CD4-positive, alpha-beta T cell treated with Interleukin-4 for 4 hours (primary cell): ENCODE measurements at regions not wholly inside any gene's neighbourhood (a gene's known extent, or its start where the extent isn't known, plus 50 kb on each side); places are given as distances from the start of the nearest gene placed in this dataset.

ENCODE experiments used
- DNase-seq: peaks from one replicate; pipeline ENCODE4 v3.0.0-alpha.2; 2020

- DNase-seq, result no peak
Measured at GRCh38 chr12:13592063-13592942, 389.1 kb downstream of the GRIN2B start.

GRCh38 chr12:13591488-13591887 is 389.9 kb downstream of the GRIN2B start:
- DNase-seq, result no peak

- no peak for DNase-seq
Measured at GRCh38 chr12:13591059-13591458, 390.3 kb downstream of the GRIN2B start.

DNA sequence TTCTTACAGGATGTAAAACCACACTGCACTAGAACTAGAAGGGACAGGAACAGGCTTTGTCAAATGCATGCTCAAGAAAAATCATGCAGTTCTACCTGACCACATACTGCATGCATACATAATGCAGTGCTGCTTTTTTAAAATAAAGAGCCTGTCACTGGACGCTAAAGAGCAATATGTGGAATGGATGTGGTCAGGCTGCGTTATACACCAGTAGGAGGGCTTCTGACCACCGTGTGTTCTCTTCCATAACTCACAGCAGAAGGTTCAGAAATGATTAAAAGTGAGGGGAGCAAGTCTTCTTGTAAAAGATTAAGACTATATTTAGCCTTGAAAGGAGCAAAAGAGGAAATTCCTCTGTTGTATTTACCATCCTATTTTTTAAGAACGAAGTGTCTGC is 392.0 kb downstream of the EMP1 start:
- DNase-seq, result no peak

DNA sequence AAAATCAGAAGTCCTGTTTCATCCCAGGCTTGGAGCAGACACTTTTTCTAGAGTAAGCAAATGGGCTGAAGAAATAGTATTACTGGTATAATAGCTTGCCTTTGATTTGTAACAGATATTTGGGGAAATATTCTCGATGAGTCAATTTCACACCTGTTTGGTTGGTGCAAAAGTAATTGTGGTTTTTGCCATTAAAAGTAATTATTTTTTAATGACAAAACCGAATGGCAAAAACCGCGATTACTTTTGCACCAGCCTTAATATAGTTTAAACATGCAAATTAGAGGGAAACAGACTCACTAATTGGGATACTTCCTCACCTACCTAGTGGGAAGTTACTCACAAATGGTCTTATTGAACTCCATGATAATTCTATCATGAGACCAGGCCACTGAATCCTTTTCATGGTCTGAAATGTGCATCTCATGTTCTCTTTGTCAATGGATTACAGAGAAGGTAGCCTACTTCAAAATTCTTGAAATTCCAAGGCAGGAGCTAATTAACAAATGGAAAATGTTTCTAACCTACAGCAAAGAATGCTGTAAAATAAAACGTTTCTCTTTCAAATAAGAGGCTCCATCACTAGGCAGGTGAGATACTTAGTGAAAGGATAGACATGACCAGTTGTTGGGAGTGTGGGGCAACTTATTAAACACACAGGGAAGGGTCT is 391.3 kb downstream of the EMP1 start:
- no peak for DNase-seq

GRCh38 chr12:13586361-13586760 is 389.8 kb downstream of the EMP1 start:
- no peak for DNase-seq

- DNase-seq, result no peak
Measured at GRCh38 chr12:13584541-13584940, 388.0 kb downstream of the EMP1 start.

DNA sequence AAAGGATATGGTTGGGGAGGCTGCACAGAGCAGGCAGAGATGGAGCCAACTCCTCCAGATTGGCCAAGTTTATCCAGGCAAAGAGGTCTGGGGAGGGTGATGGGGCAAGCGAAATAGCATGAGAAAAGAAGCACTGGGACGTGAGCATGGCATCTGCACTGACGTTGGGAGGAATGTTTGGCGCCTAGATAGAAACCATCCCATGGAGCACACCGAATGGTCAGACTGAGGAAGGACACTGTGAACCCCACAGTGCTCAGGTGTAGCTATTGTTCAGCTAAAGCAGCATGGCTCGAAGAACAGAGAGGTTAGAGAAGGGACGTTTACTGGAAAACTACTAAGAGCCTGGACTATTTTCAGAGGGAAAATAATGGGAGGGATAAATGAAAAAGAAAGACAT is 387.1 kb downstream of the EMP1 start:
- DNase-seq, result no peak

- no peak for DNase-seq
Measured at GRCh38 chr12:13582421-13582820, 385.9 kb downstream of the EMP1 start.

GRCh38 chr12:13581031-13581430 is 384.5 kb downstream of the EMP1 start:
- DNase-seq, result no peak

DNA sequence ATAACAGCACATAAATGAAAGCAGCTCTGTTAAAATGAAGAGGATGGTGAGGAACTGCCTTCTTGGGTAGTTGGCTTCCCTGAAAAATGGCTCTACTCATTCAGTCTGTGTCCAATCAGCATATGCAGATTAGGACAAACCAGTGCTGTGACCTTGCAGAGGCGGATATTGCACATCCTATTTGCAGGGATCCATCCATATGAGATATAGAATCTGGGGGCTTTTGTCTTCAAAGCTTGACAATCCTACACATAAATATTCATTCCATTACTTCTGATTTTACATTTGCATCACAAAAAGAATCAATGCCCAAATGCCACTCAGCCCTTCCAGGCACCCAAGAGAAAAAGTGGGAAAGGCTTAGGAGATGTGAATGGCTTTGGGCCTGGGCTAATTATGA is 383.7 kb downstream of the EMP1 start:
- no peak for DNase-seq

DNA sequence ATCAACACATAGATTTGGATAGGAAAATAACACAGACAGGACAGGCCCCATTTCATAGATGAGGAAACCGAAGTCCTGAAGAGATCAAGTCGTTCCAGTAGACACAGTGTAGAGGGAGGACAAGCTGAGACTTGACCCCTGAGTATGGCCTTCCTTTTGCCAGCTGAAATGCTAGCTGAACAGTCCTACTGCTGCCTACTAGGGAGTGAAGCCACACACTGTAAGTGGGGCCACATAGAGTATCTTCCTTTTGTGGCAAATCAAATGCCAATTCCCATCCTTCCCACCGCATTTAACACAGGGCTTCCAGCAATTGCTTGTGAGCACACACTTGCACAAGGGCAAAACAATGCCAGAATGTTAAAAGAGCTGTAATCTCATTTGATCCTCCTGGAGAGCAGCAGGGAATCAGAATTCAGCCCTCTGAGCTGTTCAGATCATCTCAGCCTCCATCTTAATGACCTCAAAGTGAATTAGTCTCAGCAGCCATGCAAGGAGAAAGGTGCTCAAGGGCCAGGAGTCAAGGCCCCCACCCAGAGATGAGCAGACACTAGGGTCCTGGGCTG is 380.5 kb downstream of the EMP1 start:
- no peak for DNase-seq

- DNase-seq, result no peak
Measured at GRCh38 chr12:13573698-13574321, 377.3 kb downstream of the EMP1 start.

GRCh38 chr12:13571035-13571434 is 374.5 kb downstream of the EMP1 start:
- DNase-seq, result no peak

GRCh38 chr12:13570005-13570694 is 373.6 kb downstream of the EMP1 start:
- DNase-seq, result no peak

- no peak for DNase-seq
Measured at GRCh38 chr12:13566292-13566691, 369.8 kb downstream of the EMP1 start.

DNA sequence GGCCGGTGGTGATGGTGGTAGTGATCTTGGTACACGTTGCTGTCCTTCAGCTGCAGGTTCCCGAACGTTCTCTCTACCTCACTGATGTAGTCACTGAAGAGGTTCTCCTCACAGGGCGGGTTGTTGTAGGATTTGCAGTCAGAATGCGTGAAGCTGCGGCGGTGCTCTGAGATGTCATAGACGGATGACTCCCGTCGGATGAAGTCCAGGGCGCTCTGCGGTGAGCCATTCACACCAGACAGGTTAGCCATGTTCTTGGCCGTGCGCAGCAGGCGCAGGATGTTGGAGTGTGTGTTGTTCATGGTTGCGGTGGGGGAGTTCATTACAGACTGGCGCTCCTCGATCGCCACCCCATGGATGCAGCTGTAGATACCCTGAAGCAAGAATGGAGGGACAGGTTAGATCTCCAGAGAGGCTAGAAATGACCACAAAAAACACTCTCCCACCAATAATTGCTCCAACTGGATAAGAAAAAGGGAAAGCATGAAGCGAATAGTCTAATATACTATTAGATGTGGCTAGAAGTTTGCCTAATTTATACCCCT is 367.8 kb downstream of the EMP1 start:
- DNase-seq, result no peak

DNA sequence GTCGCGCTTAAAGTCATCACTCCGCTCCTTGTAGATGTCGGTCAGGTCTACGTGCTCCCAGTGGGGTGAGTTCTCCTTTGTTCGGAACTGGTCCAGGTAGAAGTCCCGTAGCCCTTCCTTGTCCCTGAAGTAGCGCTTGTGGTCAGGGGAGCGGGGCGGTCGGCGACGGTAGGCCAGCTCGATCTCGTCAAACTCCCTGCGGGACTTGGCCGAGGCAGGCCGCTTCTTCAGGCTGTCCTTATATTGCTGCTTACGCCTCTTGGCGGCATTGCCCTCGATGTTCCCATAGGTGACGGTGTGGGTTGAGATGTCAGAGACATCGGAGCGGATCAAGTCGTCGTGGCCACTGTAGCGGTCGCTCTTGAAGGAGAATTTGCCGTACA is 367.2 kb downstream of the EMP1 start:
- no peak for DNase-seq

DNA sequence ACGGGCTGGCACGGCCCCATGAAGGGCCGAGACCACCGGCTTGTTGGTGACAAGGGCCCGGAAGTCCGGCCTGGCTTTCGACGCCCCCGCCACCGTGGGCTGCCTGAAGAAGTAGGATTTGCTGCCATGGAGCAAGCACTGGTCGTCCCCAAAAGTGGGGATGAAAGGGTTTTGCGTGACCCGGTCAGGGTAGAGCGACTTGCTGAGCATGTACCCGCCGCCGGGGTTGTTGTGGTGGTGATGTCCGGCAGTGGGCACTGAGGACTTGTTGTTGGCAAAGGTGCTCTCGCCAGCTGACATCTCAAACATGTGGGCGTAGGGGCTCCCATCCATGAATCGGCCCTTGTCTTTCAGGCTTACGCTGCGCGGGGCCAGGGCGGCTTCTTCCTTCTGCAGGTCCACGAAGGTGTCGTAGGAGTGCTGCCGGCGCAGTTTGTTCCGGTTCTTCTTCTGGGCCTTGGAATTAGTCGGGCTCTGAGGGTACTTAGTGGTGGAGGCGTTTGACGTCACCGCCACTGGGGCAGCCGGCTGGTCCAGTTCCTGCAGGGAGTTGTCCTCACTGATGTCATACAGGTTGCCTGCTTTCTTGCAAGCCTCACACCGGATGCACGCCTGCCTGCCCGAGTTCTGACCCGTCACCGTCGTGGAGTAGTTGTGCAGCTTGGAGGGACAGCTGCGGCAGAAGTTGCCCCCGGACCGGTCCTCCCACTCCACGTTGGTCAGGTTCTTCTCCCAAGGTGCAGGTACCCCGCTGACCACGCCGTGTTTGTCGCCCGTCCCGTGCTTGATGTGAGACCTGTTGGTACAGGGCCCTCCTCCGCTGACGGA is 366.6 kb downstream of the EMP1 start:
- DNase-seq, result no peak

DNA sequence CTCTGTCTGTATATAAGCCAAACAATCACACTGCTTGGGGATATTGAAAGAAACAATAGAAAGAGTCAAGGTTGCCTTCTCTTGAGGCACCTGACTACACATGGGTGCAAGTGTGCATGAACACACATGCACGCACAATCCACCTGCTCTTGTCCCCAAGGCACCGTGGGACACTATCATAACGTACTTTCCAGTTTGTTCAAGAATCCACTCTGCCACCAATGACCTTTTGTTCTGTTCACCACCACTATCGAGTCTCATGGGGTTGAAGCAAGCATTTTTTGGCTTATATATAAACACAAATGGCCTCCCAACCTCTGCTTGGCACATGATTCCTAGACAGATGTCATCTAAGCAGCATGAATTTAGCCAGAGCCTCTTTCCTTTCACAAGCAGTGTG is 365.4 kb downstream of the EMP1 start:
- no peak for DNase-seq

GRCh38 chr12:13559318-13559978 is 362.9 kb downstream of the EMP1 start:
- no peak for DNase-seq
